GM23338 (cell line): ENCODE measurements at regions not wholly inside any gene's neighbourhood (a gene's known extent, or its start where the extent isn't known, plus 50 kb on each side); places are given as distances from the start of the nearest gene placed in this dataset.

Experiments
- ATAC-seq: fragments of 200-7000 bp; cut with Tn5 transposase; 3 replicates; pipeline ENCODE4 v1.9.1; 2020
- DNase-seq: peaks from one replicate; pipeline ENCODE4 v3.0.0-alpha.2; 2015; ENCODE audit warnings: low spot score
- H2AFZ ChIP-seq: fragments of 200-600 bp; sonication (generic); 2 replicates; pipeline ENCODE4 v1.8.0; 2016; ENCODE audit warnings: antibody characterized with exemption, mild to moderate bottlenecking, moderate library complexity
- H3F3A ChIP-seq: fragments of 200-600 bp; sonication (generic); replicated peaks from 2 replicates; pipeline ENCODE4 v1.8.0; 2017; ENCODE audit warnings: antibody characterized with exemption, mixed run types, low read depth
- H3K27ac ChIP-seq: fragments of 200-600 bp; sonication (generic); 2 replicates; pipeline ENCODE4 v1.6.1; 2016; ENCODE audit warnings: low read depth
- H3K27me3 ChIP-seq: fragments of 200-600 bp; sonication (generic); 2 replicates; pipeline ENCODE4 v1.8.0; 2016; ENCODE audit warnings: mild to moderate bottlenecking, mixed run types, moderate library complexity; ENCODE audit not compliant: insufficient read depth
- H3K36me3 ChIP-seq: fragments of 200-600 bp; sonication (generic); 2 replicates; pipeline ENCODE4 v1.8.0; 2016; ENCODE audit warnings: mild to moderate bottlenecking; ENCODE audit not compliant: insufficient read depth
- H3K4me1 ChIP-seq: fragments of 200-600 bp; sonication (generic); 2 replicates; pipeline ENCODE4 v1.8.0; 2016; ENCODE audit warnings: mild to moderate bottlenecking, moderate library complexity; ENCODE audit not compliant: insufficient read depth
- H3K4me2 ChIP-seq: fragments of 200-600 bp; sonication (generic); 2 replicates; pipeline ENCODE4 v1.7.1; 2017; ENCODE audit warnings: mixed run types
- H3K4me3 ChIP-seq: fragments of 200-600 bp; sonication (generic); 2 replicates; pipeline ENCODE4 v1.6.1; 2016; ENCODE audit warnings: mixed run types
- H3K79me2 ChIP-seq: fragments of 200-600 bp; sonication (generic); replicated peaks from 2 replicates; pipeline ENCODE4 v1.8.0; 2017; ENCODE audit warnings: mild to moderate bottlenecking; ENCODE audit not compliant: insufficient read depth
- H3K9me2 ChIP-seq: fragments of 200-600 bp; sonication (generic); 2 replicates; pipeline ENCODE4 v1.8.0; 2017; ENCODE audit not compliant: insufficient read depth
- H4K20me1 ChIP-seq: fragments of 200-600 bp; sonication (generic); replicated peaks from 2 replicates; pipeline ENCODE4 v1.8.0; 2017; ENCODE audit warnings: mild to moderate bottlenecking; ENCODE audit not compliant: insufficient read depth
- H3K27ac Mint-ChIP-seq: 2 replicates; pipeline ENCODE4 v1.8.0; 2020; ENCODE audit warnings: inconsistent platforms, mild to moderate bottlenecking, moderate library complexity, mixed read lengths
- H3K27me3 Mint-ChIP-seq: 3 replicates; pipeline ENCODE4 v1.8.0; 2022; ENCODE audit warnings: low read depth, mild to moderate bottlenecking, moderate library complexity, mixed read lengths, inconsistent platforms; ENCODE audit not compliant: insufficient read depth, poor library complexity
- H3K36me3 Mint-ChIP-seq: 3 replicates; pipeline ENCODE4 v1.8.0; 2021; ENCODE audit warnings: low read depth, mild to moderate bottlenecking, inconsistent platforms, moderate library complexity, mixed read lengths
- H3K4me1 Mint-ChIP-seq: 3 replicates; pipeline ENCODE4 v1.8.0; 2020; ENCODE audit warnings: mild to moderate bottlenecking, inconsistent platforms, mixed read lengths
- H3K4me3 Mint-ChIP-seq: 3 replicates; pipeline ENCODE4 v1.8.0; 2021; ENCODE audit warnings: moderate library complexity, mild to moderate bottlenecking, inconsistent platforms, mixed read lengths
- H3K9me3 Mint-ChIP-seq: 3 replicates; pipeline ENCODE4 v1.8.0; 2020; ENCODE audit warnings: moderate library complexity, mild to moderate bottlenecking, inconsistent platforms, mixed read lengths
- CREB1 ChIP-seq: fragments of 250-450 bp; sonication (Bioruptor Pico); IDR thresholded peaks from 2 replicates; pipeline ENCODE4 v1.5.0; 2020; ENCODE audit warnings: low read depth, mild to moderate bottlenecking, moderate library complexity
- EZH2 ChIP-seq: fragments of 200-600 bp; sonication (generic); IDR thresholded peaks from one replicate; pipeline ENCODE4 v1.8.0; 2017; ENCODE audit warnings: antibody characterized with exemption, mild to moderate bottlenecking, low read depth; ENCODE audit not compliant: unreplicated experiment
- EZH2phosphoT487 ChIP-seq: fragments of 200-600 bp; sonication (generic); IDR thresholded peaks from one replicate; pipeline ENCODE4 v1.8.1; 2018; ENCODE audit warnings: antibody characterized with exemption; ENCODE audit not compliant: unreplicated experiment
- JUNB ChIP-seq: IDR thresholded peaks from one replicate; pipeline ENCODE4 v1.6.1; 2016; ENCODE audit warnings: antibody characterized with exemption; ENCODE audit not compliant: unreplicated experiment
- NANOG ChIP-seq: IDR thresholded peaks from 2 replicates; pipeline ENCODE4 v1.6.1; 2016; ENCODE audit warnings: antibody characterized with exemption, borderline replicate concordance
- POLR2AphosphoS5 ChIP-seq: IDR thresholded peaks from 2 replicates; pipeline ENCODE4 v1.6.1; 2016; ENCODE audit warnings: antibody characterized with exemption, low read depth
- STAT1 ChIP-seq: IDR thresholded peaks from one replicate; pipeline ENCODE4 v1.6.1; 2016; ENCODE audit warnings: antibody characterized with exemption; ENCODE audit not compliant: unreplicated experiment
- ZNF114 ChIP-seq: fragments of 250-450 bp; sonication (Bioruptor Pico); IDR thresholded peaks from 2 replicates; pipeline ENCODE4 v1.5.0; 2020; ENCODE audit warnings: mild to moderate bottlenecking, moderate library complexity
- ZNF331 ChIP-seq: fragments of 250-450 bp; sonication (Bioruptor Pico); IDR thresholded peaks from 2 replicates; pipeline ENCODE4 v1.5.0; 2020; ENCODE audit warnings: low read depth, mild to moderate bottlenecking, moderate library complexity
- TF ChIP-seq, protein P1 (sequence below): fragments of 250-450 bp; sonication (Bioruptor Pico); IDR thresholded peaks from 2 replicates; pipeline ENCODE4 v1.5.0; 2020; ENCODE audit warnings: mild to moderate bottlenecking, moderate library complexity
- TF ChIP-seq, protein P2 (sequence below): IDR thresholded peaks from one replicate; pipeline ENCODE4 v1.6.1; 2018; ENCODE audit warnings: antibody characterized with exemption; ENCODE audit not compliant: unreplicated experiment
- TF ChIP-seq, protein P3 (sequence below): IDR thresholded peaks from 2 replicates; pipeline ENCODE4 v1.6.1; 2016; ENCODE audit warnings: antibody characterized with exemption
- TF ChIP-seq, protein P4 (sequence below), 2 experiments: fragments of 200-600 bp in 1 of 2; sonication (generic) in 1 of 2; conservative IDR thresholded peaks; 2 replicates each; pipeline versions ENCODE4 v1.5.1 to v1.6.1; 2016 to 2017; ENCODE audit warnings: antibody characterized with exemption in 2 of 2, low read depth in 2 of 2, mild to moderate bottlenecking in 2 of 2, moderate library complexity in 1 of 2

DNA sequence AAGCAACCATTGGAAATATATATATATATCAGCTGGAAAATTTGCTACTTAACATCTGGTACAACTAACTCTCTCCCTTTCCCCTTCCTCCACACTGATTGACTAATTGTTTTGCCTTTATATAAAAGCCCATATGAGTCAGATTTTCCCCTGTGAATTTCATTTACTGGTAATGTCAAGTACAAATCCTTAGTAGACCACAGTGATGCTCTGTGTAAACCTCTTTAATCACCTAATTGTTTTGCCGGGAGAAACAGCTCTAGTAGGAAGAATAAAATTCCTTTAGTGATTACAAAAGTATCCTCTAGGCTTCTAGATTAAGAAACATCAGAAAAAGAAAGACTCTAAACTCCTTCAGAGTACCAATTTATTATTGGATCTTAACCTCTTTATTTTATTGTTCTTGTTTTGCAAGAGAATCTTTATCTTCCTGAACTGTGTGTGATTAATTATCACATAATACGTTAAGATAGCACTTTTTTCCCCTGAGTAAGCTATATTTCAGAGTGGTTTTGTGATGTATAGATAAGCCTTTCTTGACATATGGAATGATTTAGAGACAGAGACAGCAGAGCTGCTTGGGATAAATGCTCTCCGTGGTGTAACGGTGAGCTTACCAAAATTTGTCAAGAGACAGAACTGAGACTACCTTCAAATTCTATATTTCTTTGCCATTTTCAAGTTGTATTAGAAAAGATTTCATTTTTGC, 1606.4 kb upstream of the TENM3 start:
- Mint-ChIP-seq H3K27ac (no peak overlapping the region; the same call in 1 of the 2 replicates), H3K4me3 (no peak overlapping the region), H3K9me3 (no peaks in the 10 kb centered on the region), H3K36me3 (no peaks in the 10 kb centered on the region), H3K27me3 (peaks cover 4% of the 10 kb centered on the region), H3K4me1 (peaks cover 20% of the 10 kb centered on the region)
- no peak overlapping the region for H3K4me3 ChIP-seq
- no peak overlapping the region for H3K4me2 ChIP-seq
- H3K4me1 ChIP-seq: peaks cover 7% of the 10 kb centered on the region
- H4K20me1 ChIP-seq: no peaks in the 10 kb centered on the region
- H3F3A ChIP-seq: no peaks in the 10 kb centered on the region
- no peaks in the 10 kb centered on the region for H3K27me3 ChIP-seq
- H3K9me2 ChIP-seq: peaks cover 14% of the 10 kb centered on the region
- ATAC-seq: no peak
- H3K36me3 ChIP-seq: no peaks in the 10 kb centered on the region
- TF ChIP-seq STAT1 (no peak), CREB1 (no peak), EZH2 (no peak), NANOG (no peak), POLR2AphosphoS5 (no peak), ZNF331 (CRISPR knock-in tag) (no peak), ZNF114 (no peak), JUNB (no peak), EZH2phosphoT487 (no peak)
- TF ChIP-seq, protein P1, sequence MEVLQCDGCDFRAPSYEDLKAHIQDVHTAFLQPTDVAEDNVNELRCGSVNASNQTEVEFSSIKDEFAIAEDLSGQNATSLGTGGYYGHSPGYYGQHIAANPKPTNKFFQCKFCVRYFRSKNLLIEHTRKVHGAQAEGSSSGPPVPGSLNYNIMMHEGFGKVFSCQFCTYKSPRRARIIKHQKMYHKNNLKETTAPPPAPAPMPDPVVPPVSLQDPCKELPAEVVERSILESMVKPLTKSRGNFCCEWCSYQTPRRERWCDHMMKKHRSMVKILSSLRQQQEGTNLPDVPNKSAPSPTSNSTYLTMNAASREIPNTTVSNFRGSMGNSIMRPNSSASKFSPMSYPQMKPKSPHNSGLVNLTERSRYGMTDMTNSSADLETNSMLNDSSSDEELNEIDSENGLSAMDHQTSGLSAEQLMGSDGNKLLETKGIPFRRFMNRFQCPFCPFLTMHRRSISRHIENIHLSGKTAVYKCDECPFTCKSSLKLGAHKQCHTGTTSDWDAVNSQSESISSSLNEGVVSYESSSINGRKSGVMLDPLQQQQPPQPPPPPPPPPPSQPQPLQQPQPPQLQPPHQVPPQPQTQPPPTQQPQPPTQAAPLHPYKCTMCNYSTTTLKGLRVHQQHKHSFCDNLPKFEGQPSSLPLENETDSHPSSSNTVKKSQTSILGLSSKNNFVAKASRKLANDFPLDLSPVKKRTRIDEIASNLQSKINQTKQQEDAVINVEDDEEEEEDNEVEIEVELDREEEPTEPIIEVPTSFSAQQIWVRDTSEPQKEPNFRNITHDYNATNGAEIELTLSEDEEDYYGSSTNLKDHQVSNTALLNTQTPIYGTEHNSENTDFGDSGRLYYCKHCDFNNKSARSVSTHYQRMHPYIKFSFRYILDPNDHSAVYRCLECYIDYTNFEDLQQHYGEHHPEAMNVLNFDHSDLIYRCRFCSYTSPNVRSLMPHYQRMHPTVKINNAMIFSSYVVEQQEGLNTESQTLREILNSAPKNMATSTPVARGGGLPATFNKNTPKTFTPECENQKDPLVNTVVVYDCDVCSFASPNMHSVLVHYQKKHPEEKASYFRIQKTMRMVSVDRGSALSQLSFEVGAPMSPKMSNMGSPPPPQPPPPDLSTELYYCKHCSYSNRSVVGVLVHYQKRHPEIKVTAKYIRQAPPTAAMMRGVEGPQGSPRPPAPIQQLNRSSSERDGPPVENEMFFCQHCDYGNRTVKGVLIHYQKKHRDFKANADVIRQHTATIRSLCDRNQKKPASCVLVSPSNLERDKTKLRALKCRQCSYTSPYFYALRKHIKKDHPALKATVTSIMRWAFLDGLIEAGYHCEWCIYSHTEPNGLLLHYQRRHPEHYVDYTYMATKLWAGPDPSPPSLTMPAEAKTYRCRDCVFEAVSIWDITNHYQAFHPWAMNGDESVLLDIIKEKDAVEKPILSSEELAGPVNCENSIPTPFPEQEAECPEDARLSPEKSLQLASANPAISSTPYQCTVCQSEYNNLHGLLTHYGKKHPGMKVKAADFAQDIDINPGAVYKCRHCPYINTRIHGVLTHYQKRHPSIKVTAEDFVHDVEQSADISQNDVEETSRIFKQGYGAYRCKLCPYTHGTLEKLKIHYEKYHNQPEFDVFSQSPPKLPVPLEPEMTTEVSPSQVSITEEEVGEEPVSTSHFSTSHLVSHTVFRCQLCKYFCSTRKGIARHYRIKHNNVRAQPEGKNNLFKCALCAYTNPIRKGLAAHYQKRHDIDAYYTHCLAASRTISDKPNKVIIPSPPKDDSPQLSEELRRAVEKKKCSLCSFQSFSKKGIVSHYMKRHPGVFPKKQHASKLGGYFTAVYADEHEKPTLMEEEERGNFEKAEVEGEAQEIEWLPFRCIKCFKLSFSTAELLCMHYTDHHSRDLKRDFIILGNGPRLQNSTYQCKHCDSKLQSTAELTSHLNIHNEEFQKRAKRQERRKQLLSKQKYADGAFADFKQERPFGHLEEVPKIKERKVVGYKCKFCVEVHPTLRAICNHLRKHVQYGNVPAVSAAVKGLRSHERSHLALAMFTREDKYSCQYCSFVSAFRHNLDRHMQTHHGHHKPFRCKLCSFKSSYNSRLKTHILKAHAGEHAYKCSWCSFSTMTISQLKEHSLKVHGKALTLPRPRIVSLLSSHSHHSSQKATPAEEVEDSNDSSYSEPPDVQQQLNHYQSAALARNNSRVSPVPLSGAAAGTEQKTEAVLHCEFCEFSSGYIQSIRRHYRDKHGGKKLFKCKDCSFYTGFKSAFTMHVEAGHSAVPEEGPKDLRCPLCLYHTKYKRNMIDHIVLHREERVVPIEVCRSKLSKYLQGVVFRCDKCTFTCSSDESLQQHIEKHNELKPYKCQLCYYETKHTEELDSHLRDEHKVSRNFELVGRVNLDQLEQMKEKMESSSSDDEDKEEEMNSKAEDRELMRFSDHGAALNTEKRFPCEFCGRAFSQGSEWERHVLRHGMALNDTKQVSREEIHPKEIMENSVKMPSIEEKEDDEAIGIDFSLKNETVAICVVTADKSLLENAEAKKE (CRISPR knock-in tag): no peak
- TF ChIP-seq, protein P2, sequence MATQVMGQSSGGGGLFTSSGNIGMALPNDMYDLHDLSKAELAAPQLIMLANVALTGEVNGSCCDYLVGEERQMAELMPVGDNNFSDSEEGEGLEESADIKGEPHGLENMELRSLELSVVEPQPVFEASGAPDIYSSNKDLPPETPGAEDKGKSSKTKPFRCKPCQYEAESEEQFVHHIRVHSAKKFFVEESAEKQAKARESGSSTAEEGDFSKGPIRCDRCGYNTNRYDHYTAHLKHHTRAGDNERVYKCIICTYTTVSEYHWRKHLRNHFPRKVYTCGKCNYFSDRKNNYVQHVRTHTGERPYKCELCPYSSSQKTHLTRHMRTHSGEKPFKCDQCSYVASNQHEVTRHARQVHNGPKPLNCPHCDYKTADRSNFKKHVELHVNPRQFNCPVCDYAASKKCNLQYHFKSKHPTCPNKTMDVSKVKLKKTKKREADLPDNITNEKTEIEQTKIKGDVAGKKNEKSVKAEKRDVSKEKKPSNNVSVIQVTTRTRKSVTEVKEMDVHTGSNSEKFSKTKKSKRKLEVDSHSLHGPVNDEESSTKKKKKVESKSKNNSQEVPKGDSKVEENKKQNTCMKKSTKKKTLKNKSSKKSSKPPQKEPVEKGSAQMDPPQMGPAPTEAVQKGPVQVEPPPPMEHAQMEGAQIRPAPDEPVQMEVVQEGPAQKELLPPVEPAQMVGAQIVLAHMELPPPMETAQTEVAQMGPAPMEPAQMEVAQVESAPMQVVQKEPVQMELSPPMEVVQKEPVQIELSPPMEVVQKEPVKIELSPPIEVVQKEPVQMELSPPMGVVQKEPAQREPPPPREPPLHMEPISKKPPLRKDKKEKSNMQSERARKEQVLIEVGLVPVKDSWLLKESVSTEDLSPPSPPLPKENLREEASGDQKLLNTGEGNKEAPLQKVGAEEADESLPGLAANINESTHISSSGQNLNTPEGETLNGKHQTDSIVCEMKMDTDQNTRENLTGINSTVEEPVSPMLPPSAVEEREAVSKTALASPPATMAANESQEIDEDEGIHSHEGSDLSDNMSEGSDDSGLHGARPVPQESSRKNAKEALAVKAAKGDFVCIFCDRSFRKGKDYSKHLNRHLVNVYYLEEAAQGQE: no peak
- TF ChIP-seq, protein P3, sequence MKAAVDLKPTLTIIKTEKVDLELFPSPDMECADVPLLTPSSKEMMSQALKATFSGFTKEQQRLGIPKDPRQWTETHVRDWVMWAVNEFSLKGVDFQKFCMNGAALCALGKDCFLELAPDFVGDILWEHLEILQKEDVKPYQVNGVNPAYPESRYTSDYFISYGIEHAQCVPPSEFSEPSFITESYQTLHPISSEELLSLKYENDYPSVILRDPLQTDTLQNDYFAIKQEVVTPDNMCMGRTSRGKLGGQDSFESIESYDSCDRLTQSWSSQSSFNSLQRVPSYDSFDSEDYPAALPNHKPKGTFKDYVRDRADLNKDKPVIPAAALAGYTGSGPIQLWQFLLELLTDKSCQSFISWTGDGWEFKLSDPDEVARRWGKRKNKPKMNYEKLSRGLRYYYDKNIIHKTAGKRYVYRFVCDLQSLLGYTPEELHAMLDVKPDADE: no peak
- TF ChIP-seq, protein P4, sequence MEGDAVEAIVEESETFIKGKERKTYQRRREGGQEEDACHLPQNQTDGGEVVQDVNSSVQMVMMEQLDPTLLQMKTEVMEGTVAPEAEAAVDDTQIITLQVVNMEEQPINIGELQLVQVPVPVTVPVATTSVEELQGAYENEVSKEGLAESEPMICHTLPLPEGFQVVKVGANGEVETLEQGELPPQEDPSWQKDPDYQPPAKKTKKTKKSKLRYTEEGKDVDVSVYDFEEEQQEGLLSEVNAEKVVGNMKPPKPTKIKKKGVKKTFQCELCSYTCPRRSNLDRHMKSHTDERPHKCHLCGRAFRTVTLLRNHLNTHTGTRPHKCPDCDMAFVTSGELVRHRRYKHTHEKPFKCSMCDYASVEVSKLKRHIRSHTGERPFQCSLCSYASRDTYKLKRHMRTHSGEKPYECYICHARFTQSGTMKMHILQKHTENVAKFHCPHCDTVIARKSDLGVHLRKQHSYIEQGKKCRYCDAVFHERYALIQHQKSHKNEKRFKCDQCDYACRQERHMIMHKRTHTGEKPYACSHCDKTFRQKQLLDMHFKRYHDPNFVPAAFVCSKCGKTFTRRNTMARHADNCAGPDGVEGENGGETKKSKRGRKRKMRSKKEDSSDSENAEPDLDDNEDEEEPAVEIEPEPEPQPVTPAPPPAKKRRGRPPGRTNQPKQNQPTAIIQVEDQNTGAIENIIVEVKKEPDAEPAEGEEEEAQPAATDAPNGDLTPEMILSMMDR (conservative IDR thresholded peaks at IDR 0.05; ENCODE audit: low read depth in 2 of 2): no peak
- no peak overlapping the region for H3K27ac ChIP-seq
- no peak for DNase-seq
- H2AFZ ChIP-seq: no peak overlapping the region
- H3K79me2 ChIP-seq: no peaks in the 10 kb centered on the region
